PC-9 (cell line): ENCODE measurements at regions not wholly inside any gene's neighbourhood (a gene's known extent, or its start where the extent isn't known, plus 50 kb on each side); places are given as distances from the start of the nearest gene placed in this dataset.

ENCODE experiments used
- EZH2 ChIP-seq: fragments of 200-600 bp; sonication (generic); IDR thresholded peaks from 2 replicates; pipeline ENCODE4 v1.8.0; 2017; ENCODE audit warnings: antibody characterized with exemption, low read depth
- TF ChIP-seq, protein P1 (sequence below): fragments of 200-600 bp; sonication (generic); conservative IDR thresholded peaks from 2 replicates; pipeline ENCODE4 v1.6.1; 2017; ENCODE audit warnings: mixed run types, antibody characterized with exemption, mild to moderate bottlenecking, moderate library complexity

DNA sequence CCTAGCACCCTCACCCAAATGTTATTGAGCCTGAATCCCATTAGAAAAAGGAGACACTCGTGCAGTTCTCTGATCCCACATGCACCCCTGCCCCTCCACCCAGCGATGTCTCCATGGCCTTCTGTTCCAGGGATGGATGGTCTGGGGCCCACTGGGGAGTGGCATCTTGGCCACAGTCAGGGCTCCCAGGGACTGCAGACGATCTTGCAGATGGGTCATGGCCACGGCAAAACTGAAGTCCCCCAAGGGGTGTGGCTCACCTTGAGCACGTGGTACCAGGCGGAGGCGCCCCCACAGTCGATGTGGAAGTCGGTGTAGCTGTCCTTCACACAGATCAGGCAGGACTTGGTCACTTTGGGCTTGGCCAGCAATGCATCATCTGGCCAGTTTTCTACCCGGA, 130.7 kb downstream of the TUBA3C start:
- TF ChIP-seq, protein P1, sequence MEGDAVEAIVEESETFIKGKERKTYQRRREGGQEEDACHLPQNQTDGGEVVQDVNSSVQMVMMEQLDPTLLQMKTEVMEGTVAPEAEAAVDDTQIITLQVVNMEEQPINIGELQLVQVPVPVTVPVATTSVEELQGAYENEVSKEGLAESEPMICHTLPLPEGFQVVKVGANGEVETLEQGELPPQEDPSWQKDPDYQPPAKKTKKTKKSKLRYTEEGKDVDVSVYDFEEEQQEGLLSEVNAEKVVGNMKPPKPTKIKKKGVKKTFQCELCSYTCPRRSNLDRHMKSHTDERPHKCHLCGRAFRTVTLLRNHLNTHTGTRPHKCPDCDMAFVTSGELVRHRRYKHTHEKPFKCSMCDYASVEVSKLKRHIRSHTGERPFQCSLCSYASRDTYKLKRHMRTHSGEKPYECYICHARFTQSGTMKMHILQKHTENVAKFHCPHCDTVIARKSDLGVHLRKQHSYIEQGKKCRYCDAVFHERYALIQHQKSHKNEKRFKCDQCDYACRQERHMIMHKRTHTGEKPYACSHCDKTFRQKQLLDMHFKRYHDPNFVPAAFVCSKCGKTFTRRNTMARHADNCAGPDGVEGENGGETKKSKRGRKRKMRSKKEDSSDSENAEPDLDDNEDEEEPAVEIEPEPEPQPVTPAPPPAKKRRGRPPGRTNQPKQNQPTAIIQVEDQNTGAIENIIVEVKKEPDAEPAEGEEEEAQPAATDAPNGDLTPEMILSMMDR: no peak
- no peak for TF ChIP-seq EZH2
